MM.1S (cell line): ENCODE measurements at regions not wholly inside any gene's neighbourhood (a gene's known extent, or its start where the extent isn't known, plus 50 kb on each side); places are given as distances from the start of the nearest gene placed in this dataset.

ENCODE experiments used
- DNase-seq: peaks from one replicate; pipeline ENCODE4 v3.0.0-alpha.2; 2015
- H2AFZ ChIP-seq: fragments of 300-600 bp; sonication (generic); 2 replicates; pipeline ENCODE4 v1.6.0; 2016; ENCODE audit warnings: antibody characterized with exemption, low read length
- H3F3A ChIP-seq: fragments of 300-600 bp; sonication (generic); 2 replicates; pipeline ENCODE4 v1.6.1; 2016; ENCODE audit warnings: mild to moderate bottlenecking, antibody characterized with exemption, low read length, moderate library complexity, mixed read lengths; ENCODE audit not compliant: insufficient read depth
- H3K27ac ChIP-seq: fragments of 300-600 bp; sonication (generic); 2 replicates; pipeline ENCODE4 v1.5.1; 2016; ENCODE audit warnings: mild to moderate bottlenecking, low read length
- H3K27me3 ChIP-seq: fragments of 300-600 bp; sonication (generic); replicated peaks from 2 replicates; pipeline ENCODE4 v1.6.0; 2016; ENCODE audit warnings: low read length; ENCODE audit not compliant: insufficient read depth
- H3K36me3 ChIP-seq: fragments of 300-600 bp; sonication (generic); replicated peaks from 2 replicates; pipeline ENCODE4 v1.6.1; 2016; ENCODE audit warnings: mild to moderate bottlenecking, low read length, mixed read lengths; ENCODE audit not compliant: insufficient read depth
- H3K4me1 ChIP-seq: fragments of 300-600 bp; sonication (generic); 2 replicates; pipeline ENCODE4 v1.6.1; 2016; ENCODE audit warnings: low read length, mixed read lengths
- H3K4me2 ChIP-seq: fragments of 300-600 bp; sonication (generic); 2 replicates; pipeline ENCODE4 v1.6.0; 2016; ENCODE audit warnings: low read depth, low read length
- H3K4me3 ChIP-seq: fragments of 300-600 bp; sonication (generic); 2 replicates; pipeline ENCODE4 v1.5.1; 2016; ENCODE audit warnings: low read length, mixed read lengths
- H3K79me2 ChIP-seq: fragments of 300-600 bp; sonication (generic); 2 replicates; pipeline ENCODE4 v1.6.1; 2016; ENCODE audit warnings: mixed run types, low read length, mixed read lengths
- H3K9ac ChIP-seq: fragments of 300-600 bp; sonication (generic); 2 replicates; pipeline ENCODE4 v1.6.1; 2016; ENCODE audit warnings: low read length, mixed read lengths
- H3K9me2 ChIP-seq: fragments of 300-600 bp; sonication (generic); replicated peaks from 2 replicates; pipeline ENCODE4 v1.6.1; 2016; ENCODE audit warnings: mild to moderate bottlenecking, low read length, mixed read lengths; ENCODE audit not compliant: insufficient read depth
- H3K9me3 ChIP-seq: fragments of 300-600 bp; sonication (generic); replicated peaks from 2 replicates; pipeline ENCODE4 v1.6.1; 2016; ENCODE audit warnings: mild to moderate bottlenecking, low read length, mixed read lengths; ENCODE audit not compliant: insufficient read depth
- H4K20me1 ChIP-seq: fragments of 300-600 bp; sonication (generic); 2 replicates; pipeline ENCODE4 v1.6.1; 2016; ENCODE audit warnings: mild to moderate bottlenecking, low read length, moderate library complexity, mixed read lengths; ENCODE audit not compliant: insufficient read depth
- EZH2 ChIP-seq: fragments of 300-600 bp; sonication (generic); optimal IDR thresholded peaks from 2 replicates; pipeline ENCODE3; 2017; ENCODE audit warnings: low read depth, mild to moderate bottlenecking, antibody characterized with exemption, low read length, mixed read lengths
- EZH2phosphoT487 ChIP-seq: fragments of 300-600 bp; sonication (generic); IDR thresholded peaks from 2 replicates; pipeline ENCODE4 v1.6.1; 2018; ENCODE audit warnings: antibody characterized with exemption, low read length
- TF ChIP-seq, protein P1 (sequence below): fragments of 300-600 bp; sonication (generic); IDR thresholded peaks from 2 replicates; pipeline ENCODE4 v1.5.1; 2016; ENCODE audit warnings: antibody characterized with exemption, low read length, mixed read lengths

DNA sequence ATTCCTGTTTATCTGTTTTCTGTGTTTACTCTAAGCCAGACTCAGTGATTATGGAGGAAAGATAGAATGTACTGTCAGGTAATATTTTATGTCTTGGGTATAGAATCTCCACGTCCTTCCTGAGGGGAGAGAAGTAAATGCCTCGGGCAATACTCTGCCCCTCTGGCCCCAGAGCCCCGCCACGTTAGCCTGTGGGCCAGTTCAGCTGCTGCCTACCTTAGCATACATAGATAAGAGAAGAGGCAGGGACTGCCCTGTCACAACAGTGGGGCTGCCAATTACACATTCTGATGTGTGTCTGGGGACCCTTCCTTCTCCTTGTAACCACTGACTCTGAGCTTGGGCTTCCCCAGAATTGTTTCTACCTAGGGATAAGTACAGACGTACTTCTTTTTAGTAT lies 347.7 kb upstream of the ATP11B start:
- H3K9ac ChIP-seq = no peak overlapping the region
- no peak overlapping the region for H2AFZ ChIP-seq
- H3F3A ChIP-seq = no peaks in the 10 kb centered on the region
- DNase-seq = no peak
- no peaks in the 10 kb centered on the region for H3K9me2 ChIP-seq
- no peaks in the 10 kb centered on the region for H3K9me3 ChIP-seq
- no peak overlapping the region for H3K27ac ChIP-seq
- no peaks in the 10 kb centered on the region for H3K27me3 ChIP-seq
- H3K4me2 ChIP-seq = no peak overlapping the region
- no peaks in the 10 kb centered on the region for H3K79me2 ChIP-seq
- no peak overlapping the region for H3K4me3 ChIP-seq
- H3K36me3 ChIP-seq = no peaks in the 10 kb centered on the region
- no peaks in the 10 kb centered on the region for H4K20me1 ChIP-seq
- no peak for TF ChIP-seq EZH2phosphoT487
- TF ChIP-seq, protein P1, sequence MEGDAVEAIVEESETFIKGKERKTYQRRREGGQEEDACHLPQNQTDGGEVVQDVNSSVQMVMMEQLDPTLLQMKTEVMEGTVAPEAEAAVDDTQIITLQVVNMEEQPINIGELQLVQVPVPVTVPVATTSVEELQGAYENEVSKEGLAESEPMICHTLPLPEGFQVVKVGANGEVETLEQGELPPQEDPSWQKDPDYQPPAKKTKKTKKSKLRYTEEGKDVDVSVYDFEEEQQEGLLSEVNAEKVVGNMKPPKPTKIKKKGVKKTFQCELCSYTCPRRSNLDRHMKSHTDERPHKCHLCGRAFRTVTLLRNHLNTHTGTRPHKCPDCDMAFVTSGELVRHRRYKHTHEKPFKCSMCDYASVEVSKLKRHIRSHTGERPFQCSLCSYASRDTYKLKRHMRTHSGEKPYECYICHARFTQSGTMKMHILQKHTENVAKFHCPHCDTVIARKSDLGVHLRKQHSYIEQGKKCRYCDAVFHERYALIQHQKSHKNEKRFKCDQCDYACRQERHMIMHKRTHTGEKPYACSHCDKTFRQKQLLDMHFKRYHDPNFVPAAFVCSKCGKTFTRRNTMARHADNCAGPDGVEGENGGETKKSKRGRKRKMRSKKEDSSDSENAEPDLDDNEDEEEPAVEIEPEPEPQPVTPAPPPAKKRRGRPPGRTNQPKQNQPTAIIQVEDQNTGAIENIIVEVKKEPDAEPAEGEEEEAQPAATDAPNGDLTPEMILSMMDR = no peak
- TF ChIP-seq EZH2 = no peak
- H3K4me1 ChIP-seq = no peaks in the 10 kb centered on the region

DNA sequence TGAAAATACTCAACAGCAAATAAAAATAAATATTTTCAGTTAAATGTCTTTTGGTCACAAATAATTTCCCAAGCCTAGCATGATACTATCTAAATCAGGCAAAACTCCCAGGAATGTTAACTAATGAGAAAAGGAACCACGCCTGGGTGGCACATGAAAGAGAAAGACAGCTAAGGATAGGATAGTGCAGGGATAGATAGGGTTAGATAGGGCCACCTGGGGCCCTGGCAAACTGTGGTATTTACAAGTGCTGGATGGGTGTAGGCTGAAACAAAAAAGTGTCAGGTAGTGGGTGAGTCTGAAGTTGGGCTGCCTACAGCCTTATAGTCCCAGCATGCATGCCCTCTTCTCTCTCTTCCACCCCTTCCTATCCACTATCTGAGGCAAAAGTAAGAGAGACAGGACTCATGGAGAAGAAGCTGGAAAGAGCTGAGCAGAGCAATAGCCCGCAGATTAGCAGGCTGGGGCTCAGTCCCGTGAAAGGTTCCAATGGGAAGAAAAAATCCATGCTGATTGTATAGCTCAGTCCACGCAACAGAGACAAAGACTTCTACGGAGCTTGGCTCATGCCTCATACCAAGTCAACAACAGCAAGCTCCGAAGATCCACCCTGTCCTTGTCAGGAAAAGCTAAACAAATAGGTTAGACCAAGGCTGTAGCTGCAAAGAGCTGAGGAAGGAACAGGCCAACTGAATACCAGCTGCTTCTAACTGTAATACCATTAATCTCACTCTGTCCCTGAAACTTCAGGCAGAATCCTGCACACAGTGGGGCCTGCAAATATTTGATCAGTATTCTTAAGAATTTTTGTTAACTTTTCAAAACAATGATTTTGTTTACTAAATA lies 342.1 kb upstream of the ATP11B start:
- no peaks in the 10 kb centered on the region for H3K4me1 ChIP-seq
- TF ChIP-seq EZH2phosphoT487 (no peak), EZH2 (no peak)
- TF ChIP-seq, protein P1 = no peak
- no peaks in the 10 kb centered on the region for H3K27me3 ChIP-seq
- no peak overlapping the region for H2AFZ ChIP-seq
- H3K4me3 ChIP-seq = no peak overlapping the region
- H3K4me2 ChIP-seq = no peak overlapping the region
- H4K20me1 ChIP-seq = no peaks in the 10 kb centered on the region
- H3K79me2 ChIP-seq = no peaks in the 10 kb centered on the region
- DNase-seq = no peak
- H3F3A ChIP-seq = no peaks in the 10 kb centered on the region
- no peaks in the 10 kb centered on the region for H3K9me2 ChIP-seq
- H3K27ac ChIP-seq = no peak overlapping the region
- no peaks in the 10 kb centered on the region for H3K9me3 ChIP-seq
- no peak overlapping the region for H3K9ac ChIP-seq
- H3K36me3 ChIP-seq = no peaks in the 10 kb centered on the region

- H2AFZ ChIP-seq = no peak overlapping the region
Measured at GRCh38 chr3:182451871-182452270, 341.4 kb upstream of the ATP11B start.

More at GRCh38 chr3:182451871-182452270, 341.4 kb upstream of the ATP11B start:
- Histone ChIP-seq H3K27me3 (no peaks in the 10 kb centered on the region), H3K79me2 (no peaks in the 10 kb centered on the region), H3K4me3 (no peak overlapping the region), H3K4me2 (no peak overlapping the region), H3K36me3 (no peaks in the 10 kb centered on the region), H3K9ac (no peak overlapping the region), H3K9me3 (no peaks in the 10 kb centered on the region), H3F3A (no peaks in the 10 kb centered on the region), H3K27ac (no peak overlapping the region), H3K4me1 (no peaks in the 10 kb centered on the region), H4K20me1 (no peaks in the 10 kb centered on the region), H3K9me2 (no peaks in the 10 kb centered on the region)
- TF ChIP-seq EZH2phosphoT487 = no peak
- TF ChIP-seq, protein P1 = no peak
- TF ChIP-seq EZH2 = no peak
- DNase-seq = no peak
